BJ (cell line): ENCODE measurements at regions not wholly inside any gene's neighbourhood (a gene's known extent, or its start where the extent isn't known, plus 50 kb on each side); places are given as distances from the start of the nearest gene placed in this dataset.
A peak's percentile ranks its signal among the peaks of the same experiment; 100 is the strongest.

Source experiments
- CTCF ChIA-PET: fragments of 350-600 bp; formaldehyde crosslinking; extraction: SDS; loops from one replicate; lab custom pipeline; 2021; ENCODE audit warnings: antibody characterized with exemption, inconsistent platforms; lab: Yijun Ruan, JAX
- POLR2A ChIA-PET: fragments of 300-600 bp; sonication (Branson Sonifier 250); formaldehyde crosslinking; extraction: SDS; loops from one replicate; lab custom pipeline; 2021; ENCODE audit warnings: antibody characterized with exemption; lab: Charles Lee
- DNase-seq: peaks from one replicate; pipeline ENCODE4 v3.0.0-alpha.2; 2011; ENCODE audit warnings: low read depth
- H3K27me3 ChIP-seq: 2 replicates; pipeline ENCODE4 v1.6.0; 2011; ENCODE audit warnings: low read length; ENCODE audit not compliant: control insufficient read depth, insufficient read depth
- H3K36me3 ChIP-seq: 2 replicates; pipeline ENCODE4 v1.5.1; 2011; ENCODE audit warnings: low read length; ENCODE audit not compliant: control insufficient read depth, insufficient read depth
- H3K4me3 ChIP-seq: 2 replicates; pipeline ENCODE4 v1.5.1; 2011; ENCODE audit warnings: low read depth, mild to moderate bottlenecking, control low read depth, low read length
- CTCF ChIP-seq: IDR thresholded peaks from 2 replicates; pipeline ENCODE4 v1.5.1; 2011; ENCODE audit warnings: low read depth, mild to moderate bottlenecking, control low read depth, inconsistent platforms, low read length, moderate library complexity; ENCODE audit not compliant: insufficient read depth

- no peaks in the 10 kb centered on the region for H3K36me3 ChIP-seq
- TF ChIP-seq CTCF: no peak
- DNase-seq: no peak
- H3K4me3 ChIP-seq: no peak overlapping the region
- CTCF ChIA-PET: interaction anchor here (1.1 to 1.6 kb wide), 3 partner anchors 16 to 68 kb away, joined by 3 to 7 read pairs (median 5); no protein-coding TSS in a partner anchor
- H3K27me3 ChIP-seq: no peaks in the 10 kb centered on the region
- POLR2A ChIA-PET: no interaction called here
Measured at GRCh38 chr10:98326621-98327027, 58.6 kb upstream of the LOXL4 start.

DNA sequence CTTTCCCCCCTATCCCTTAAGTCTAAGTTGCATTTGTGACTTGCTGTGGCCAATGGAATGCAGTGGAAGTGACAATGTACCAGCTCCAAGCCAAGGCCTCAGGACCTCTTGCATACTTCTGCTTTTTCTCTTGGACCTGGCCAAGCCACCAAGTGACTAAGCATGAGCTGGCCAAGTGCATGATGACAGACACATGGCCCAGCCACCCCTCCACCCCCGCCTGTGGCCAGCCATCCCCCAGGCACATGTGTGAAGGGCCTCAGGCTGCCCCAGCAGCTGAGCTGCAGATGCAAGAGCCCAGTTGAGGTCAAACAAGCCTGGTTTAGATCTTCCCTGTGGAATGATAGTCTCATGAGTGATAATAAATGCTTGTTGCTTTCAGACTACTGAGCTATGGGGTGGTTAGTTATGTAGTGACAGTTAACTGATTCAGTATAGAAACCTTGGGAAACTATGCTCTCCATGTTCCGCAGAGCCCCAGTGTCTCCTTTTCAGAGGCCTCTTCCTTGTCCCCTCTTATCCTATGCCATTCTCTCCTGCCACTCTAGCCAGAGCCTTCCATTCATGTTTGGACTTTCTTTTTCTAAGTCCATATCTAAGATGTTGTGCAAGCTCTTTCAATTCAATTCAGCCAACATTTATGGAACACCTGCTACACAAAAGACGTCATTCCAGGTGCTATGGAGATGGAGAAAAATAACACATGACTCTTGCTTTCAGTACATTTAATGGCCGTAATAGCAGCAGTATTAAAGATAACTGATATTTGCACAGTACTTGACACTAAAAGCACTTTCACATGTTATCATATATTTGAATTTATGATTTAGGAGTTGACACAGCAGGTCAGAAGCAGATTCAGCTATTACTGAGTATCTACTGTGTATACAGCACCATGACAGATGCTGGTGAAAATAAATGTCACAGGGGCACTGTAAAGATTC is 55.5 kb upstream of the LOXL4 start:
- DNase-seq: peak; percentile 99
- Histone ChIP-seq H3K4me3 (no peak overlapping the region), H3K36me3 (no peaks in the 10 kb centered on the region), H3K27me3 (no peaks in the 10 kb centered on the region)
- TF ChIP-seq CTCF: no peak
- CTCF ChIA-PET: interaction anchor here (0.6 to 2.7 kb wide), 10 partner anchors 9 to 1049 kb away, joined by 3 to 19 read pairs (median 4); no protein-coding TSS in a partner anchor
- POLR2A ChIA-PET: interaction anchor here (0.9 kb wide), 1 partner anchor 39 kb away, joined by 8 read pairs; no protein-coding TSS in a partner anchor

- ChIA-PET CTCF (interaction anchor here (1.0 kb wide), 2 partner anchors 12 to 73 kb away, joined by 3 to 4 read pairs; no protein-coding TSS in a partner anchor), POLR2A (no interaction called here)
- TF ChIP-seq CTCF: no peak
- no peak for DNase-seq
- Histone ChIP-seq H3K4me3 (no peak overlapping the region), H3K36me3 (no peaks in the 10 kb centered on the region), H3K27me3 (no peaks in the 10 kb centered on the region)
Measured at GRCh38 chr10:98321186-98321780, 53.3 kb upstream of the LOXL4 start.

DNA sequence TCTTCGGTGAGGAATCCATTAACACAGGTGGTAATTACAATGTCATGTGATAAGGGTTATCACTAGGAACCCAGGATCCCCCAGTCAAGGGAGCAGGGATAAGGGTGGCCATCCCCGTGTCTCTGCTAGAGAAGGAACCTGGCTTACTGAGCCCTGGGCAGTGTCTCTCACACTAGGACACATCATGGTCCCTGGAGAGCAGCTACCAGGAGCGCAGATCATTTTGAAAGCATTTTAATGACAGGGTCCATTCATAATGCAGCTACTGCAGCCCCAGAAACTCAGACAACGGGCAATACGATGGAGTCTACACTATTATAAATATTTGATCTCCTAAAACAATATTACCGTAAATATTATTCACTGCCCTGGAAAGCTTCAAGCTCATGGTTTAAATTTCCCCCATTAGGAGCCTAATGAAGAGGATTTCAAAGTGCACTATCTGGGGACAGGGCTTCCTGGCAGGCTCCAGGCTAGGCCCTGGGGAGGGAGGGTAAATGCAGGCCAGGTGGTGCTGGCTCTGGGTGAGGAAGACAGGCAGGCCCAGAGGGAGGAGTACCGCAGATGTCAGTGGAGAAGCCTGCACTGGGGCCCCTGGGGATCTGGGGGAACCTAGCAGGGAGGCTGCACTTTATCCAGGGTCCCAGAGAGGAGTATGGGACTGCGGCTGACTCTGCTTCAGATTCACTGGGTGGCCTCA is 52.6 kb upstream of the LOXL4 start:
- POLR2A ChIA-PET: no interaction called here
- no peak for TF ChIP-seq CTCF
- CTCF ChIA-PET: interaction anchor here (1.0 kb wide), 2 partner anchors 11 to 74 kb away, joined by 3 to 4 read pairs; no protein-coding TSS in a partner anchor

More for the DNA sequence above, 52.6 kb upstream of the LOXL4 start:
- Histone ChIP-seq H3K27me3 (no peaks in the 10 kb centered on the region), H3K36me3 (no peaks in the 10 kb centered on the region), H3K4me3 (no peak overlapping the region)
- no peak for DNase-seq
